ENCODE measurements at regions not wholly inside any gene's neighbourhood (a gene's known extent, or its start where the extent isn't known, plus 50 kb on each side); places are given as distances from the start of the nearest gene placed in this dataset.

GRCh38 chr1:8201331-8201861 lies 116.5 kb upstream of the SLC45A1 start (continued):
- TF ChIP-seq ZMYM2 (CRISPR knock-in tag; IDR thresholded peaks at IDR 0.05) (no peak), SNAI1 (CRISPR knock-in tag; IDR thresholded peaks at IDR 0.05; ENCODE audit: borderline replicate concordance) (0 out of 2 replicates have a peak, but pooled peaks have one; percentile 18), SMAD9 (CRISPR knock-in tag; IDR thresholded peaks at IDR 0.05) (no peak), NFKBIZ (CRISPR knock-in tag; IDR thresholded peaks at IDR 0.05) (no peak), NFE2 (CRISPR knock-in tag; IDR thresholded peaks at IDR 0.05) (no peak), ZC3H13 (CRISPR knock-in tag; IDR thresholded peaks at IDR 0.05) (no peak), PAX8 (CRISPR knock-in tag; IDR thresholded peaks at IDR 0.05; ENCODE audit: borderline replicate concordance) (no peak), ZZZ3 (CRISPR knock-in tag; IDR thresholded peaks at IDR 0.05; ENCODE audit: borderline replicate concordance) (no peak), GMEB2 (CRISPR knock-in tag; IDR thresholded peaks at IDR 0.05; ENCODE audit: low read depth) (no peak), ZNF138 (CRISPR knock-in tag; IDR thresholded peaks at IDR 0.05; ENCODE audit: low read depth) (no peak), ZNF407 (CRISPR knock-in tag; IDR thresholded peaks at IDR 0.05; ENCODE audit: not compliant biosample characterization) (no peak), RARA (CRISPR knock-in tag; IDR thresholded peaks at IDR 0.05) (no peak), KAT8 (CRISPR knock-in tag; IDR thresholded peaks at IDR 0.05) (no peak), ZNF460 (CRISPR knock-in tag; IDR thresholded peaks at IDR 0.05; ENCODE audit: borderline replicate concordance) (no peak), ZNF691 (CRISPR knock-in tag; IDR thresholded peaks at IDR 0.05; ENCODE audit: borderline replicate concordance, low read depth) (no peak), SOX5 (CRISPR knock-in tag; IDR thresholded peaks at IDR 0.05; ENCODE audit: borderline replicate concordance) (no peak), ZNF615 (CRISPR knock-in tag; IDR thresholded peaks at IDR 0.05; ENCODE audit: borderline replicate concordance) (no peak), ZNF674 (CRISPR knock-in tag; IDR thresholded peaks at IDR 0.05; ENCODE audit: low read depth) (no peak), ERF (CRISPR knock-in tag; IDR thresholded peaks at IDR 0.05) (no peak), SMC3 (IDR thresholded peaks at IDR 0.05; ENCODE audit: low read length) (no peak), ZNF232 (CRISPR knock-in tag; IDR thresholded peaks at IDR 0.05; ENCODE audit: borderline replicate concordance) (0 out of 2 replicates have a peak, but pooled peaks have one; percentile 7), ZNF768 (CRISPR knock-in tag; IDR thresholded peaks at IDR 0.05) (no peak), TCF7 (IDR thresholded peaks at IDR 0.05; ENCODE audit: low read depth) (no peak)
